T-helper 2 cell treated with Interferon-gamma antibody and Interleukin-4, amounts not matched to agents 100 ng/mL and 5 ng/mL, for 36 hours (primary cell): ENCODE measurements at regions not wholly inside any gene's neighbourhood (a gene's known extent, or its start where the extent isn't known, plus 50 kb on each side); places are given as distances from the start of the nearest gene placed in this dataset.
"Not testable (repeated sequence)": the region's sequence is repeated elsewhere in the genome, so short reads cannot be mapped to it uniquely, and the experiment has no call there.

Experiments
- intact Hi-C: fragments of 100-400 bp; cut with micrococcal nuclease; formaldehyde crosslinking; loops from one replicate; pipeline ENCODE4 v1.15.1; 2023

DNA sequence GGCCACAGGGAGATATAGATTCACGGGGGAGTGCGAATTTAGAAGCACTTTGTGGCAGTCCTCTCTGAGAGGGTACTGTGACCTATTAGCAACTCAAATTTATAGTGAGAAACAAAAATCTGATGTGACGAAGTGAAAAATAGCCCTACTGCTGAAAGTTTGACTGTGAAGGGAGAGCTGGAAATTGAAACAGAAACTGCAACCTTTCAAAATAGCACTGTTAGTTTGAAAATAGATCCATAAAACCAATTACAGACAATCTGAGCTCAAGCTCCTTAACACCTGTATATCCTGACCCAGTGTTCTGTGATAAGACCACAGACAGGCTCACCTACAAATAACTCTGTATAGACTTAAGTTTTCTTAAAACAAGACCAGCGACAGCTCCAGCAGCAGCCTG lies 420.1 kb downstream of the IRX1 start:
- intact Hi-C loops, result no loop called here

DNA sequence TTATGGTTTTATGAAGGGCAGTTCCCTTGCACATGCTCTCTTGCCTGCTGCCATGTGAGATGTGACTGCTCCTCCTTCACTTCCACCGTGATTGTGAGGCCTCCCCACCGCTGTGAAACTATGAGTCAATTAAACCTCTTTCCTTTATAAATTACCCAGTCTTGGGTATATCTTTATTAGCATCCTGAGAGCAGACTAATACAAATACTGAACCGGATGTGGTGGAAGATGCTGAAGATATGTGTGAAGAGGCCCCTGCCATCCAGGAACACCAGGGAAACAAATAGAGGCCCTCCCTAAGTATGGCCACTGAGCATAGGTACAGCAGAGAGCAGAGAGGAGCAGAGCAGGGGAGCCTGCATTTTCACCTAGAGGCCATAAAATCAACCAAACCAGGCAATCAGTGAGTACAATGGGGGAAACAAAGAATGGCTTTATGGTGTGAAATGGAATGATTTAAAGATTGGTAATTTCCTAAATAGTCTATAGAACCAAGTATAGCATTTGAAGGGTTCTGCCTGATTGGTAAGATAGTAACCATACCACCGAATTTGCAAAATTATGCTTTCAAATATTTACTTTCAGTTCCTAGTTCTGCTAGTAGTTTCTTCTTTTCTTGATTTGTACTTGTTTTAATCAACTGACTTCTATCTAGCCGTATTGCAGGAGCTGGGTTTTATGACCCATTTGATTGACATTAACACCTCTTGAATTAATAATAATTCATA lies 421.6 kb downstream of the IRX1 start:
- intact Hi-C loops, result no loop called here

DNA sequence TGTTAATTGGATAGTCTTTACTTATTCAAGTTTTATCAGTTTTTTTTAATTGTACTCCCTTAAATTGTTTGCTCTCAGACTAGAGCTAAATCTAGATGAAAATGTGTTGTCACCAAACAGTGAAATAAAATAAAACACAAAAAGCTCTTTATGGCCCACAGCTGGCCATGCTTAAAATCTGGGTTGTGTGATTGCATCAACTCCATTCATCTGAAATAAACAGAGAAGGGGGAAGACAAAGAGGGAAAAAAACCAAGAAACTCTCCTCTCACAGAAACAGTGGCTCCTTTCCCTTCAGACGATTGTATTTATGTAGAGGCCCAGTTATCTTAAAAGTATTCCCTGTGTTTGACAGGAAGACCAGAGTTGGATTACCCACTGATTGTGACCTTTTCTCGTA lies 422.4 kb downstream of the IRX1 start:
- intact Hi-C loops, result no loop called here

DNA sequence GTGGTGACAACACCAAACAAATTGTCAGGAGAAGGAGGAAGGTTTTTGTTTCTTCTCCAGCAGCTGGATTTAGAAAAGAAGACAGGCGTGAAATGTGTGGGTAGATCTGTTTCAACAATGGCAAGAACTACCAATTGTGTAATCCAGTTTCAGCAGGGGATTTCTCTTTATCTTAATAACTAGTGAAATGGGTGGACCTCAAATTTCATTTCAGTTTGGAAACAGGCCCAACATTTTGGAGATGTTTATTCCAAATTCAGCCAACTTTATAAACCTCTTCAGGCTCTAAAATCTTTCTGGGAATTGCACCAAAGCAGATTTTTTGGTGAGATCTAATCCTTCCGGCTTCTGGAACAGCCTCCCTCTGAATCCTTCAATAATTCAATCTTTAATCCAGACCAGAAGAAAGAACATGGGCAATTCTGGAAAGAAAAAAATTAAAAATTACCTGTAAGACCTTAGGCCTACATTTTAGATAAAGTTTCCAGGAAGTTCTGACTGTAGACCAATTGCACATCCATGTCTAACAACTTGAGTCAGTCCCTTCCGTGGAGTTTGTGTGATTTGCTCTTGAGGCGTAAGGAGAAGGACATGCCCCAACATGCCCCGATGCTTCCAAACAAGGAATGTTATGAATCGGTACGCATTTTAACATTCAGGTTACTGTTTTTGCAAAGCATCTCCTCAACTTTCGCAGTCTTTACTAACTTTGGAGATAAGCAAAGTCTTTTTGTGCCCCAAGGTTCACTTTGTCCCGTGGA lies 423.6 kb downstream of the IRX1 start:
- intact Hi-C loops, result no loop called here

DNA sequence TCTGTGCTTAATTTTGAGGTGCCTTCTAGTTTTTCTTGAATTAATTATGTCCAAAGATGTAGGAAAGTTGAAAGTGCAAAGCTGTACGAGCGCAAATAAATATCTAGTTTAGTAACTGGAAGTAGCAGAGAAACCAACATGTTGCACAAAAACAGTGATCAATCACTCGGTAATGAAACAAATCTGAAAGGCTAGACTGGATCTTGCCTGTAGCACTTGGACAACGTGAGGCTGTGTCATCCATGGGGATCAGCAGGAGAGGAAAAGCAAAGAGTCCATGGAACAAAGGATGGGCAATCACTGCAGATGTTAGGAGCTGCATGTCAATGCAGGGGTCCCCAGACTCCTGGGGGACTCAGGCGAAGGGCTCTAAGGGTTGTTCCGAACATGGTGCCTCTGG lies 424.2 kb downstream of the IRX1 start:
- intact Hi-C loops, result no loop called here

DNA sequence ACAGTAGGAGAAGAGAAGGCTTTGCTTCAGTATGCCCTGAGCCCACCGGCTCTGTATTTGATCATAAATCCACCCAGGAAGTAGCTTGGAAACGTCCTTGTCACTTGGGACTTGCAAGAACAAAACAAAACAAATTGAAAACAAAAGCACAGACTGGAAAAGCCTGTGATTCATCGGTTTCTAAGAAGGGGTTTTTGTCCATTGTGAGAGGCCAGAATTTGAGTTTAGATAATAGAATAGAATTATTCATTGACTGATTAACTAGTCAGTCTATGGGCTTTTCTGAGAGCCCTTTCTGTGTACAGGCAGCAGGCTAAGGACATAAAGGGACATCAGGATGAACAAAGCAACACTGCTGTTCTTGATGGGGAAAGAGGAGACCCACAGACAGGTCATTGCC lies 424.8 kb downstream of the IRX1 start:
- intact Hi-C loops, result no loop called here

DNA sequence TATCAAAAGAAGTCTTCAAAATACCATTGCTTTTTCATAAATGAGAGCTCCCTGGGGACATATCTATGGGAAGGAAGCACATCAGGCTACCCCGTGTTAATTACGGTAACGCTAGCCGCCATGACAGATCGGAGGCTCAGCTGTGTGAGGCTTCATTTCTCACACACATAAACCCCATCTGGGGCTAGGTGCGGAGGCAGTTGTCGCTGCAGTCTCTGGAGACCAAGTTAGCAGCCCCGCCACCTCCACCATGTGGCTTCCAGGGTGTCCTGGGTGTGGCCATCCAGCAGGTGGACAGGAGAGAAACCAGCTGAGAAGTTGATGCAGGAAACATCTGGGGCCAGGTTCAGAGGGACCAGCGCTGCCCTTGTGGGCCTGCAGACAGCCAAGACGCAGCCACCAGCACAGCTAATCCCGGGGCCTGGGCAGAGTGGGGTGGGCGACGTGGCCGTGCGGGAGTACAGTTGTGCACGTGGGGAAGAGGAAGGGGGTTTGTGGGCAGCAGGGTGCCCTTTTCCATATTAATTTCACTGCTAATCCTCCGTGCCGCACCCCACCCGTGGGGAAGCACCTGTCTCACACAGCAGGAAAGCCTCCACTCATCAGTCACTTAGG lies 426.5 kb downstream of the IRX1 start:
- intact Hi-C loops, result no loop called here

DNA sequence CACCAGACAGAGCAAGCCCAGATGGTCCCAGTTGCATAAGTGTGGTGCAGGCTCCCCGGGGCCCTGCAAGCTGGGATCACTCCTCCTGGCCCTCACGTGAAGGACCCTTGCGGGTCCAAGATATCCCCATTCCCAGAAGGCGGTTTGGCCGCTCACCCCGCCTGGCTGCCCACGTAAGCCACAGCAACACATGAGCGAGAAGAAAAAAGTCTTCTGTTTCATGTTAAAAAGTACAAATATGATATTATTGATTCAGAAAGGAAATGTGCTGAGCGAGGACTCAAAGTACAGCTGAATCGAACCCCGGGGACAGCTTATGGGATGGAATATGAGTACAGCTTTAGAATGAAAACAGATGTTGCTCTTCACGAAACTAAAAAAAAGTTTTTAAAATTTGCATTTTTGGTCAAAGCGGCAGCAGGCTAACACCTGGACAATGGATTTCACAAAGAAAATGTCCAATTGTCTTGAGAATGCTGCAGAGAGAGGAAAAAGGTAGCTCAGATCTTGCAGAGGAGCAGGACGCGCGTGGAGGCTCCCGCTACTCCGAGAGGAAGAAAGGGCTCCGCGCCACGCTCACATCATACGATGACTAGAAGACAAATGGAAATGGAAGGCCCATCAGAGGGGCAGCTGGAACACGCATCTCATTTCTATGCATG lies 427.6 kb downstream of the IRX1 start:
- intact Hi-C loops, result no loop called here

DNA sequence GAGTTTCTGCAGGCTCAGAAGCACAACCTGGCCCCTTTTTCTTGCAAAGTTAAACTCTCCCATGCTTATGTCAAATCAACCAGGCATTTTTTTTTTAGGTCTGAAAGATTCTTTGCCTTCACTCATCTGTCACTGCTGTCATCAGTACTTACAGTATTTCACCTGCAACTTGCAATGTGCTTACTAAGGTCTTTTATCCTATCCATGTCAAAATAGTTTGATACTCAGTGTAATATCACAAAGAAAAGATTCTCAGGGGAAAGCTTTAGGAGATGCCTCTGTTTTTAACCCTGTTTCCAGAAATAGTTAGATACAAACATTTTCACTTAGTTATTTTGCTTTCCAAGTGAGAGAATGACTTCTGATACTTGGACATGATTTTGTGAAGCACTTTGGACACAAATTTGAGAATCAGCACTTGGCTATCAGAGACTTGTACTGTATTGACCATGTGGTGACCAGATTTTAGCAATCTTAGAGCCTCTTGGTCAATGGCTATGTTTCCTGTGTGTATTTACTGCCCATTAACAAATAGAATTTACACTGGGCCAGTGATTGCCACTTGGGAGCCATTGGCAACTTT lies 428.2 kb downstream of the IRX1 start:
- intact Hi-C loops, result no loop called here

DNA sequence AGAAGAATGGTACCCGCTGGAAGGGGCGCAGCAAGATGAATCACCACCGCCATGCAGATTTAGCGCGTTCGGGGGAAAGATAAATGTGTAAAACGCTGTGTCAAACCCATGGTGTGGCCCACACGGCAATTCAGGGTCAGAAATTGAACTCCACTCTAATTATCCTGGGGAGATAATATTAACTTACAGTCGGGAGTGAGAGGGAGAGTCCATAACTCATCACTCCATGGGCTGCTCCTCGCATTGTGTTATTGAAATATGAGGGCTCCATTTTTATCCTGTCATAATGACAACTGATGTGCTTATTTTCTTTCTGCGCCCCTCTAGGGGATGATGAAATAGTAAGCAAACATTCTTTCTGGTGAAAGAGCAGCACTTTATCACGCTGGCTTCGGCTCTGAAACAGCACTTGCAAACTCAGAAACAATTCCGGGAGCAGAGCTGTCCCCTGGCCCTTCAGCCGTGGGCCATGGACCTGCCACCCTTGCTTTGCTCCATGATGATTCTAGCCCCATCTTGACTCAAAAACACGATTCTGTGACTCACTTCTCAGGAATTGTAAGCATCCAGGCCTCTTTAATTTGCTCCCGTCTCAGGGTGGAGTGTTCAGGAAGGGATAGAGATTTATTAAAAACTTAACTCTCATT lies 431.6 kb downstream of the IRX1 start:
- intact Hi-C loops, result no loop called here

DNA sequence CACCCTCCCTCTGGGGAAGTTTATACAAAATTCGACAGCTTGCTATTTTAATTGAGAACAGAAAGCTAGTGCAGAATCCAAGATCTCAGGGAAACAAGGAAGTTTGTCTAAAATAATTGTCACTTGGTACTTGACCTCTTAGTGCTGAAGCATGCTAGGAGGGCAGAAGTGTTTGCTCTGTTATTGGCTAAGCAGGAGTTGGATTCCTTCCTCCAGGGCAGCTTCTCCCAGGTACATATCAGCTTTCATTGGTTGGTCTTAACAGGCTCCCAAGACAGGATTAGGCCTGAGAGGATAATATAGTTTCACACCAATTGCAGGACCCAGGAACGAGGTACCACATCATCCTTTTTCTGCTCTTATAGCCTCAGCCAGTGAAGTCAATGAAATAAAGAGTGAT lies 432.8 kb downstream of the IRX1 start:
- intact Hi-C loops, result no loop called here

DNA sequence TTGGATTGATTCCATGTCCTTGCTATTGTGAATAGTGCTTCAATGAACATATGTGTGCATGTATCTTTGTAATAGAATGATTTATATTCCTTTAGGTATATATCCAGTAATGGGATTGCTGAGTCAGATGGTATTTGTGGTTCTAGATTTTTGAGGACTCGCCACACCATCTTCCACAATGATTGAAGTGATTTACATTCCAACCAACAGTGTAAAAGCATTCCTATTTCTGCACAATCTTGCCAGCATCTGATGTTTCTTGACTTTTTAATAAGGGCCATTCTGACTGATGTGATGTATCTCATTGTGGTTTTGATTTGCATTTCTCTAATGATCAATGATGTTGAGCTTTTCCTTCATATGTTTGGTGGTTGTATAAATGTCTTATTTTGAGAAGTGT lies 437.9 kb downstream of the IRX1 start:
- intact Hi-C loops, result not testable (repeated sequence)

DNA sequence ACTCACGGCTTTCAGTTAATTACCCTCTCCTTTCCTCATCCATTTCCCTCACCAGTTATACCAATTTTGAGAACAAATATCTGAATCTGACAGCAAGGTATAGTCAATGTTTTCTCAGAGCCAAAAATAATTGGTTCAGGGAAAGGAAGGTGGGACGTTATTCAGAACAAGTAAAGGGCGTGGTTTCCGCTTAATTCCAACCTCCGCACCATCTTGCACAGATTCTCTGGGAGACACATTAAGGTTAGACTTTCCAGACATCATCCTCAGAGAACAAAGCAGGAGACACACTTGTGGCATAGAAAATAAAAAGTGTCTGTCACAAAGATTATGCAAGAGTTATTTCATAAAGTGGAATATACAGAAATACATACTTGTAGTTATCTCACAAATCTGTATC lies 441.2 kb downstream of the IRX1 start:
- intact Hi-C loops, result no loop called here

DNA sequence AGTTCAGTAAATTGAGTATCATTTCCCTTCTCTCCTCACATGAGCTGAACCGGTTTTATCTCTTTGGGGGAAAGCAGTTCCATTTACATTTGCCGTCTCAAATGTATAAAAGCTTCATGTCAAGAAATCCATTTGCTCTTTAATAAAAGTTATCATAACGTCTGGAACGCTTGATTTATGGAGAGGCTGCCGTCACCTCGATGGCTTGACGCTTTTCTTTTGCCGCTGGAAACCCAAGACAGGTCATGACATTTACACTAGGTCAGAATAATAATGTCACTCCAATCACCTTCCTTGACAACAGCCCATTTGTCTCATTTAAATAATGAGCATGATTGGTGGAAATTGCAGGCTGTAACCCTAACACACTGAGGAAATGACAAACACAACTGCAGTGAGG lies 443.4 kb downstream of the IRX1 start:
- intact Hi-C loops, result no loop called here

DNA sequence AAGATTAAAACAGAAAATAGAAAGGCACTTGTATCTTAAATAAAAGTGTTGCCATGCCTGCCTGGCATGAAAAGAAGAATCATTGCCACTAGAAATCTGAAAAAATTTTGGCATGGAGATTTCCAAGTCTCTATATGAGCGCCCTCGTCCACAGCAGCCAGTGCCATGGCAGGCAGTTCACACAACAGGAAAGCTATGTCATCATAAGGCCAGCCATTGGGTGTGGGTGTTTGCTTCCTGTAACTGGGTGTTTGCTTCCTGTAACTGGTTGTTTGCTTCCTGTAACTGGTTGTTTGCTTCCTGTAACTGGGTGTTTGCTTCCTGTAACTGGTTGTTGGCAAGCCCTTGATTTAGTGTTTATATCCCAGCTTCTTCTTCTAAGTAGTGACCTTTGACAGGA lies 446.7 kb downstream of the IRX1 start:
- intact Hi-C loops, result no loop called here

DNA sequence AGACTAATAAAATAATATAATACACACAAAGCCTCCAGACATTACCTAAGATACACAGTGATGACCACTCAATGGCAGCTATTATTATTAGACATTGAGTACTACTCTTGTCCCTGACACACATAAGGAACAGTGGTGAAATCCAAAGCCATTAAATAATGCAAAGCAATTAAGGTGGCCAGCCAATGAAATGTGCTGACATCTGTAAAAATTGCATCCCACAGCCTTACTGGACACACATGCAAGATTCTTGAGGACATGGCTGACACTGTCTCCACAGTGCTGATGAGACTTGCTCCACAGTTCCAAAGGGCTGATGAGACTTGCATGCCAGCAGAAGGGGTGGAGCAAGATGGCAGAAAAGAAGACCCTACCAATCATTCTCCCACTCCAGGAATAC lies 447.5 kb downstream of the IRX1 start:
- intact Hi-C loops, result no loop called here

DNA sequence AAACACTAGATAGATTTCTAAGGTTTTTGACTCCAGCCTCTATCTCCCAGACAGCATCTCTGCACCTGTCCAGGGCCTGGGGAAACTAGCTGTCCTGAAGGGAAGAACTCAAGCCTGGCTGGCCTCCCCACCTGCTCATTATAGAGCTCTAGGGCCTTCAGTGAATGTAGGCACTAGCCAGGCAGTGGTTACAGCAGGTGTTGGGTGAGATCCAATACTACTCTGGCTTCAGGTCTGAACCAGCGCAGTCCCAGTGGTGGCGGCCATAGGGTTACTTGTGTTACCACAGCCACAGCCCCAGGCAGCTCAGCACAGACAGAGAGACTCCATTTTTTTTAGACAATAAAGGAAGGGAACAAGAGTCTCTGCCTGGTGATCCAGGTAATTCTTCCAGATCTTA lies 449.2 kb downstream of the IRX1 start:
- intact Hi-C loops, result no loop called here

DNA sequence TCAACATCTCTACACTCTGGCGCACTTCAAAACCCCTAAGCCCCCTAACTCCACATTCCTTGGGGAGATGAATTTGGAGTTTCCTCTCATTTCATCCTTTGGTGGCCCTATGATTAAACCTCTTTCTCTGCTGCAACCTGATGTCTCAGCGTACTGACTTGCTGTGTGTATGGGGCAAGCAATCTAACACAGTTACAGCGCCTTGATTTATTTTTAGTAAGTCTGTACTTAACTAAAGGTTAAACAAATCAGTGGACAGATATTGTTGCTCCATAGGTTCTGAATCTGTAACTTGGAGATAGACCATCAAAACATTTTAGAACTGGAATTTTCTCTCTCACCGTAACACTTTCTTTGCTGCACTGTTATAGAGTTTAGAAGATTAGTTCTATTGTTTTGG lies 452.8 kb downstream of the IRX1 start:
- intact Hi-C loops, result no loop called here

DNA sequence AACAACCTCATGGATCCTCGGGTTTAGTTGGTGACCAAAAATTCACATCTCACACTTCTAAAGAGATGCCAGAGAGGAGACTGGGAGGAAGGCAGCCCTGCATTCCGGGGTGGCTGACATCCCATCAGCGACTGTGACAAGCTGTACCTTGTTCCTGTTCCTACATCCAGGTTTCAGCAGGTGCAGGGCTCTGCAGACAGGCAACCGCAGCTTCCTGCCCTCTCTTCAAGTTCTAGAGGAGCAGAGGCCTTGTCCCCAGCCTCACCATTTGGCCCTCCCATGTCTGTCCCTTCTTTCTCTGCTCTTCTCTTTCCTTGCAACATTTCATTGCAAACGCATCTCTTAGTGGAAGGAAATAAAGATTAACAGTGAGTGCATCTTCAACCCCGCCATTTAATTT lies 454.6 kb downstream of the IRX1 start:
- intact Hi-C loops, result no loop called here

DNA sequence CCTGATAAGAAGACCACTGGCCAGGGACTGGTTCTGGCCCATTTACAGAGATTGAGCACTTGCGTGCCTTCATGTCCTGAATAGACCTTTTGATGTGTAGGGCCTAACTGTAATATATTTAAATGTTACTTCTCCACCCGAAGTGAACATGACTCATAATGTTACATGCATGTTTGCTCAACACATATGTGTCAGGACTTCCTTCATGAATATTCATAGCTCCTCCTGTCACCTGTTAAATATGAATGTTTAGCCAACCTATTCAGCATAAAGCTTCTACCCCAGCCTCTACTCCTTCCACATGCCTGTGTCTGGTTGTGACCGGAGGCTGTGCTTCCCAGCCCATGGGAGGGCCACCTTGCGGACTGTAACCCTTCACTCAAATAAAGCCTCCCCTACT lies 457.5 kb downstream of the IRX1 start:
- intact Hi-C loops, result no loop called here

DNA sequence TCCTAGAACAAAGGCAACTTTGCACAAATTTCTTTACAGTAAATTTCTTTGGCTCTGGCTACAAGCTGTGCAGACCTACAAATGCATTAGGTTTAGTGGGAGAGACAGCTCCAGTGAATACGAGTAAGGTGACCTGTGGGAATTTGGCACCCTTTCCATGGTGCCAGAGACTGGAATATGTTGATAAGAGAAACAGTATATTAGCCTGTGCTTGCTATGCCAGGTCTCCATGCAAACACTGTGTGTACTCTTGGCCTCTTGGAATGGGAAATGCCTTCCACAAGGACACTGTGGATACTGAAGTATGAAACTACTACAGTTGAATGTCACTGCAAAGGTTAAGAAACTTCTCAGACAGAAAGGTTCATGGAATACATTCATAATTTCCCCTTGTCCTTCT lies 458.5 kb downstream of the IRX1 start:
- intact Hi-C loops, result no loop called here
